GM04503 (cell line): ENCODE measurements at regions not wholly inside any gene's neighbourhood (a gene's known extent, or its start where the extent isn't known, plus 50 kb on each side); places are given as distances from the start of the nearest gene placed in this dataset.

Experiments used
- DNase-seq: peaks from one replicate; pipeline ENCODE4 v3.0.0-alpha.2; 2012; ENCODE audit warnings: low read depth

DNA sequence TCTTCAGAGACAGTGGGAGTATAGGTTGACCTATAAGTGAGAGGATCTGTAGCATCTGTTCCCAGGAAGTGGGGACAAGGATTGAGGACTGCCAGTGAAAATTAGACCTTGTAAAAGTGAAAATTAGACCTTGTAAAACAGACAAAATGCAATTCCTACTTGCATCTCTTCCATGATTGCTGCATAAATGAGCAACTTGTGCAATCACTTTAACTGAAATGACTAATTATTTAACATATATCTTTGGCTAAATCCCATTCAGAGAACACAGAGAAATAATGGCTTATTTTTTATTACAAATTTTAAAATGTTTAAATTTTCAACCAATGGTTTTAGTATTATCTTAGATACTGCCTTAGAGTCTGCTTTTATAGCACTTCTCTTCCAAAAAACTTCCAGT is 67.2 kb upstream of the NABP1 start:
- no peak for DNase-seq

DNA sequence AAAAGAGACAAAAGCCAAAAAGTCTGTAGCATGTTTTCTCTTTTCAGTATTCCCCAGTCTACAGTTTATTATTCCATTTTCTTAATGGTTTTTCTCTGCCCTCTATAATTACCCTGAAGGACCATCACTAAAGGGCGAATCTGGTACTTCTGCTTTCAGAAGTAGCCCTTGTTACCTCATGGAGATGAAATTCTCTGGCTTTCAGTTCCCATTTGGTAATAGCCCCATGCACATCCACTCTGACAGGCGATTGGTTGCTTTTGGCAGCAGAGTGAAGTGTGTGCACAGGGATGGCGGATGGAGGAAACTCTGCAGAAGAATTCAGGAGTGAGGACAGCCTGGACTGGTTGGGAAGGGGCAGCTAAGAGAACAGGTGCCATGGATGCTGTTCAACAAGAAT is 66.3 kb upstream of the NABP1 start:
- no peak for DNase-seq

GRCh38 chr2:191612496-191612895 is 65.4 kb upstream of the NABP1 start:
- DNase-seq: peak; percentile 96

- no peak for DNase-seq
Observed at GRCh38 chr2:191614759-191615158, 63.2 kb upstream of the NABP1 start.

DNA sequence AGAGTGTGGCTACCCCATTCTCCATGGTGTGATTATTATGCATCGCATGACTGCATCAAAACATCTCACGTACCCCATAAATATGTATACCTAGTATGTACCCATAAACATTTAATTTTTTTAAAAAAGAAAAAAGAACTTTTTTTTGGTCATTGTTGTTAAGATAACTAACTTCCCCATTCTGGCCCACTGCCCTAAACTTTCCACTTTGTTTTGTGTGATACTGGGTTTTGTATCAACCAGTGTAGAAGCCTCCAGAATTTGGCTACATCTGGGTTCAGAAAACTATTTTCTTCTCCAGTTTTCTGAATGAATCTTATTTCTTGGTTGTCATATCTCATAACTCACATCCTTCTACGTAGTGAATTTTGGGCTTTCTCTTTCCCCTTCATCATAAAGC is 62.3 kb upstream of the NABP1 start:
- no peak for DNase-seq

- DNase-seq: no peak
Observed at GRCh38 chr2:191617575-191617974, 60.4 kb upstream of the NABP1 start.

DNA sequence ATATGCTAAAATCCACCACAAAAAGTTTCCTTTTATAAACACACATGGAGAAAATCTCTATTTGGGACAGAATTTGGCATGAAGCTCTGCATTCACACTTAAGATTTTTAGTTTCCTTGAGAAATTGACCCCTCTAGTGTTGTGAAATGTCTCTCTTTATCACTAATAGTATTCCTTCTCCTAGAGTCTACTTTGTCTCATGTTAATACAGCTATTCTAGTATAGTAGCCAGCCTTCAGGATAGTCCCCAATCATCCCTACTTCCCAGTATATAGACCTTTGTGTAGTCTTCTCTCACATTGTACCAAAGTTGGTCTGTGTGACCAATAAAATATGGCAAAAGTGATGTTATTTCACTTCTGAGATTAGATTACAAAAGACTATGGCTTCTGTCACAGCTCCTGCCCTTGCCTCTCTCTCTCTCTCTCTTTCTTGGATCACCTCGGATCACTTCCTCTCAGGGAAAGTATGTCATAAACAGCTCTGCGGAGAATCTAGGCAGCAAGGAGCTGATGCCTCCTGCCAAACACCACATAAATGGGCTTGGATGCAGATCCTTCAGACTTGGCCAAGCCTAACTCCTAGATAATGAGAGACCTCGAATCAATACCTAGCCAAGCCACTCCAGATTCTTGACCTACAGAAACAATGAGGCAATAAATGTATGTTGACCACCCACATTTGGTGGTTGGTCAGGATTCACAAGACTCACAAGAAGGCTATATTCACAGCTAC is 59.7 kb upstream of the NABP1 start:
- DNase-seq: no peak

DNA sequence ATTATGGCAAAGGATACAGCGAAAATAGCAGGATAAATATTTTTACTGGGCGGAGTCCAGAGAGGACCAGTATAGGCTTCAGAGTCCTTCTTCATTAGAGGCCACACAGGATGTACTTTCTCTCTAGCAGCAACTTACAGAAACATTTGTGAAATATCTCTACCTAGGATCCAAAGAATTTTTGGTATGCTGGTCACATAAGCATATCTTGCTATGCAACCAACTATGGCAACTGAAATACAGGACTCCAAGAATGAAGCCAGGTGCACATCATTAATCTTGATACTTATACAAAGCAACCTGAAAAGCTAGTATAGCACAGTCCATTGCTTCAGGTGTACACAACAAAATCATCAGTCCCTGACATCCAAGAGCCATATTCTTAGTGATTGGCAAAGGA is 59.1 kb upstream of the NABP1 start:
- no peak for DNase-seq

DNA sequence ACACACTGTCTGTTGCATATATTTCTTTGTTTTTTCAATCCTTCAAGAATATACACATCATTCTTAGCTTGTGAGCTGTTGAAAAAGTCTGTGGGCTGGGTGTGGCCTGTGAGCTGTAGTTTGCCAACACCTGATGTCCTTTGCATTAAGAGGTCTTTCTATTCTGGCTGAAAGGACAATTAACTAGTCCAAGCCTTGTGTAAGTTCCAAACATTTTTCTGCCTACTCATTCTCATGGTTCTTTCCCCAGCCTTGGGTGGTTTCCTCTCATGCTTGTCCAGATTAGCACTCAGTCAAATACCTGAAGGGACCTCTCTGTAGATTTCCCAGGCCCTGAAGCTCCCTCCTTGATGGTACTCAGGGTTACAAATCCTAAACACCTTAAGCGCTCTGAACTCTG is 57.8 kb upstream of the NABP1 start:
- peak; percentile 59 for DNase-seq

GRCh38 chr2:191622374-191623320 is 55.3 kb upstream of the NABP1 start:
- DNase-seq: no peak

GRCh38 chr2:191625016-191625415 is 52.9 kb upstream of the NABP1 start:
- no peak for DNase-seq

- no peak for DNase-seq
Observed at GRCh38 chr2:191625446-191625845, 52.5 kb upstream of the NABP1 start.

GRCh38 chr2:191626497-191627151 is 51.3 kb upstream of the NABP1 start:
- peak; percentile 79 for DNase-seq

- no peak for DNase-seq
Observed at GRCh38 chr2:191627518-191627917, 50.4 kb upstream of the NABP1 start.
